Neural progenitor cell (in vitro differentiated cells): ENCODE measurements at regions not wholly inside any gene's neighbourhood (a gene's known extent, or its start where the extent isn't known, plus 50 kb on each side); places are given as distances from the start of the nearest gene placed in this dataset.

Experiments used
- DNase-seq: peaks from one replicate; pipeline ENCODE4 v3.0.0-alpha.2; 2016; ENCODE audit warnings: low spot score
- H2AFZ ChIP-seq: fragments of 200-600 bp; sonication (generic); replicated peaks from 2 replicates; pipeline ENCODE4 v1.6.1; 2016; ENCODE audit warnings: antibody characterized with exemption
- H3F3A ChIP-seq: fragments of 200-600 bp; sonication (generic); 2 replicates; pipeline ENCODE4 v1.6.1; 2016; ENCODE audit warnings: antibody characterized with exemption, low read depth
- H3K27ac ChIP-seq: fragments of 200-600 bp; sonication (generic); 2 replicates; pipeline ENCODE4 v1.5.1; 2016; ENCODE audit warnings: mild to moderate bottlenecking
- H3K27me3 ChIP-seq: fragments of 200-600 bp; sonication (generic); 2 replicates; pipeline ENCODE4 v1.6.1; 2016; ENCODE audit warnings: mild to moderate bottlenecking, moderate library complexity
- H3K36me3 ChIP-seq: fragments of 200-600 bp; sonication (generic); 2 replicates; pipeline ENCODE4 v1.5.1; 2016
- H3K4me1 ChIP-seq: fragments of 200-600 bp; sonication (generic); 2 replicates; pipeline ENCODE4 v1.6.1; 2016; ENCODE audit warnings: mixed run types
- H3K4me2 ChIP-seq: fragments of 200-600 bp; sonication (generic); 2 replicates; pipeline ENCODE4 v1.6.1; 2016
- H3K4me3 ChIP-seq: fragments of 200-600 bp; sonication (generic); 2 replicates; pipeline ENCODE4 v1.5.1; 2016
- H3K79me2 ChIP-seq: fragments of 200-600 bp; sonication (generic); 2 replicates; pipeline ENCODE4 v1.6.1; 2016; ENCODE audit warnings: low read depth
- H3K9ac ChIP-seq: fragments of 200-600 bp; sonication (generic); 2 replicates; pipeline ENCODE4 v1.6.1; 2016
- H3K9me3 ChIP-seq: fragments of 200-600 bp; sonication (generic); 2 replicates; pipeline ENCODE4 v1.5.1; 2016; ENCODE audit warnings: low read depth
- H4K20me1 ChIP-seq: fragments of 200-600 bp; sonication (generic); 2 replicates; pipeline ENCODE4 v1.6.1; 2016; ENCODE audit warnings: low read depth
- H3K27ac Mint-ChIP-seq: 3 replicates; pipeline ENCODE4 v1.8.0; 2021; ENCODE audit warnings: mixed read lengths
- H3K27me3 Mint-ChIP-seq: 2 replicates; pipeline ENCODE4 v1.8.0; 2022; ENCODE audit warnings: low read depth, mild to moderate bottlenecking, inconsistent platforms, moderate library complexity, mixed read lengths; ENCODE audit not compliant: insufficient read depth
- H3K36me3 Mint-ChIP-seq: 3 replicates; pipeline ENCODE4 v1.8.0; 2021; ENCODE audit warnings: mixed read lengths
- H3K4me1 Mint-ChIP-seq: 3 replicates; pipeline ENCODE4 v1.8.0; 2021; ENCODE audit warnings: mixed read lengths
- H3K4me3 Mint-ChIP-seq: 3 replicates; pipeline ENCODE4 v1.8.0; 2021; ENCODE audit warnings: mild to moderate bottlenecking, moderate library complexity, mixed read lengths
- H3K9me3 Mint-ChIP-seq: 3 replicates; pipeline ENCODE4 v1.8.0; 2020; ENCODE audit warnings: mixed read lengths
- CTCF ChIP-seq: fragments of 200-600 bp; sonication (generic); IDR thresholded peaks from 2 replicates; pipeline ENCODE4 v1.5.1; 2017; ENCODE audit warnings: antibody characterized with exemption, mild to moderate bottlenecking
- EZH2 ChIP-seq: fragments of 200-600 bp; sonication (generic); IDR thresholded peaks from 2 replicates; pipeline ENCODE4 v1.6.1; 2017; ENCODE audit warnings: antibody characterized with exemption, mild to moderate bottlenecking, moderate library complexity
- EZH2phosphoT487 ChIP-seq: fragments of 200-600 bp; sonication (generic); IDR thresholded peaks from 2 replicates; pipeline ENCODE4 v1.6.1; 2017; ENCODE audit warnings: antibody characterized with exemption

GRCh38 chr9:115533511-115533910 lies 415.6 kb upstream of the TNC start:
- Mint-ChIP-seq H3K36me3 (no peaks in the 10 kb centered on the region), H3K27ac (no peak overlapping the region), H3K27me3 (peaks cover 2% of the 10 kb centered on the region), H3K9me3 (no peaks in the 10 kb centered on the region), H3K4me1 (no peaks in the 10 kb centered on the region), H3K4me3 (no peak overlapping the region)
- Histone ChIP-seq H3K4me1 (no peaks in the 10 kb centered on the region), H2AFZ (peak overlapping the region; percentile 2), H3K27me3 (no peaks in the 10 kb centered on the region), H3K27ac (no peak overlapping the region), H3K9ac (no peak overlapping the region), H3K36me3 (no peaks in the 10 kb centered on the region), H3K4me3 (no peak overlapping the region), H4K20me1 (no peaks in the 10 kb centered on the region), H3F3A (no peaks in the 10 kb centered on the region), H3K9me3 (no peaks in the 10 kb centered on the region), H3K79me2 (no peaks in the 10 kb centered on the region), H3K4me2 (no peak overlapping the region)
- TF ChIP-seq EZH2 (no peak), EZH2phosphoT487 (no peak), CTCF (no peak)
- no peak for DNase-seq

- Histone ChIP-seq H3K79me2 (no peaks in the 10 kb centered on the region), H3K4me1 (no peaks in the 10 kb centered on the region), H3K4me2 (no peak overlapping the region), H3F3A (no peaks in the 10 kb centered on the region), H3K36me3 (no peaks in the 10 kb centered on the region), H3K27ac (no peak overlapping the region), H2AFZ (no peak overlapping the region), H4K20me1 (no peaks in the 10 kb centered on the region), H3K9me3 (no peaks in the 10 kb centered on the region), H3K27me3 (no peaks in the 10 kb centered on the region), H3K9ac (no peak overlapping the region), H3K4me3 (no peak overlapping the region)
- no peak for DNase-seq
- no peaks in the 10 kb centered on the region for H3K27me3 Mint-ChIP-seq
- H3K36me3 Mint-ChIP-seq = no peaks in the 10 kb centered on the region
- no peaks in the 10 kb centered on the region for H3K9me3 Mint-ChIP-seq
- no peak overlapping the region for H3K4me3 Mint-ChIP-seq
- no peaks in the 10 kb centered on the region for H3K4me1 Mint-ChIP-seq
- no peak for TF ChIP-seq CTCF
- TF ChIP-seq EZH2 = no peak
- no peak for TF ChIP-seq EZH2phosphoT487
- no peak overlapping the region for H3K27ac Mint-ChIP-seq
Measured at GRCh38 chr9:115540091-115540490, 422.1 kb upstream of the TNC start.

GRCh38 chr9:115543511-115543910 lies 425.6 kb upstream of the TNC start:
- Mint-ChIP-seq H3K4me3 (no peak overlapping the region), H3K27me3 (no peaks in the 10 kb centered on the region), H3K9me3 (no peaks in the 10 kb centered on the region), H3K27ac (no peak overlapping the region), H3K36me3 (no peaks in the 10 kb centered on the region), H3K4me1 (no peaks in the 10 kb centered on the region)
- Histone ChIP-seq H3K9ac (no peak overlapping the region), H3K27me3 (no peaks in the 10 kb centered on the region), H3K4me1 (no peaks in the 10 kb centered on the region), H3K36me3 (no peaks in the 10 kb centered on the region), H2AFZ (no peak overlapping the region), H4K20me1 (no peaks in the 10 kb centered on the region), H3K27ac (no peak overlapping the region), H3K4me3 (no peak overlapping the region), H3K9me3 (no peaks in the 10 kb centered on the region), H3F3A (no peaks in the 10 kb centered on the region), H3K79me2 (no peaks in the 10 kb centered on the region), H3K4me2 (no peak overlapping the region)
- DNase-seq = no peak
- no peak for TF ChIP-seq EZH2
- TF ChIP-seq CTCF = no peak
- TF ChIP-seq EZH2phosphoT487 = no peak
